ENCODE measurements at regions not wholly inside any gene's neighbourhood (a gene's known extent, or its start where the extent isn't known, plus 50 kb on each side); places are given as distances from the start of the nearest gene placed in this dataset.

- DNase-seq = no peak
These were observed 222.9 kb upstream of the RIOK2 start for GRCh38 chr5:97405941-97406340.

GRCh38 chr5:97406946-97407676, 224.1 kb upstream of the RIOK2 start:
- no peak for DNase-seq

GRCh38 chr5:97408331-97408730, 225.3 kb upstream of the RIOK2 start:
- no peak for DNase-seq

GRCh38 chr5:97412959-97413358, 229.9 kb upstream of the RIOK2 start:
- DNase-seq = no peak

- no peak for DNase-seq
These were observed 234.9 kb upstream of the RIOK2 start for GRCh38 chr5:97417986-97418385.

- no peak for DNase-seq
These were observed 235.4 kb upstream of the RIOK2 start for GRCh38 chr5:97418462-97418861.

DNA sequence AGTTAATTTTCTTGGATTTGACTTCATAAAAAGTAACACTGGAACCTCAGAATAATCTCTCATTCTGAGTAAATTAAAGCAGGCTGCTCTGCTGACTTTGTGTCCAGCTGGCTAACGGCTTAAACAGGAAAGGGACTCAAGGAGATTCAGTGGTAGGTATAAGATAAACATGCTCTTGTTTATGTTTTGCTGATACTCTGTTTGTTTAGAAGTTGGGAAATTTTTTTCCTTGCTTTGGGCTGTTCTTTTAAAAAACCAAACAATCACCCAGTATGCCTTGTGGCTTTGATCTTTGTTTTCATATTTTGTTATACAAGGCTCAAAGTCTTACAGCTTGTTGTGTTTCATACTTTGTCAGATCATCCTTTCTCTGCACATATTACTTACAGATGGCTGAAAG, 237.6 kb upstream of the RIOK2 start:
- no peak for DNase-seq

GRCh38 chr5:97422678-97423077, 239.6 kb upstream of the RIOK2 start:
- DNase-seq = no peak

GRCh38 chr5:97425511-97425910, 242.5 kb upstream of the RIOK2 start:
- DNase-seq = peak; percentile 3

DNA sequence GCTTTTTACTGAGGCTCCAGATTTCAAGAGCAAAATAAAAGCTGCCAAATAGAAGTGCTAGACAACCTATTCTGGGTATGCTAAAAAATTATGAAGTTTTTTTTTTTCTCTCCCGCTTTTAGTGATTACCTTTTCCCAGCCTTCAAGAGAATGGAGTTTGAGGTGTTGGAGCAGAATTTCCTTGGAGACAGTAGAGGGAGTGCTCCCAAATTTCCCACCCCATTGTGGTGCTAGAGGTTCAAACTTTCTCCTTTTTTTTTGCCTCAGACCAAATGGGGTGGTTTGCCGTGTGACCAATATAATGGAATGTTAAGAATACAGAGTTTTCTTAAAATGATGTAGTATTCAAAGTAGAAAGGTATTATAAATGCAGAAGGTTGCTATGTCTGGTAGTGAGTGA, 244.2 kb upstream of the RIOK2 start:
- DNase-seq = no peak

- no peak for DNase-seq
These were observed 251.0 kb upstream of the RIOK2 start for GRCh38 chr5:97434021-97434420.

GRCh38 chr5:97436405-97436804, 253.4 kb upstream of the RIOK2 start:
- no peak for DNase-seq

DNA sequence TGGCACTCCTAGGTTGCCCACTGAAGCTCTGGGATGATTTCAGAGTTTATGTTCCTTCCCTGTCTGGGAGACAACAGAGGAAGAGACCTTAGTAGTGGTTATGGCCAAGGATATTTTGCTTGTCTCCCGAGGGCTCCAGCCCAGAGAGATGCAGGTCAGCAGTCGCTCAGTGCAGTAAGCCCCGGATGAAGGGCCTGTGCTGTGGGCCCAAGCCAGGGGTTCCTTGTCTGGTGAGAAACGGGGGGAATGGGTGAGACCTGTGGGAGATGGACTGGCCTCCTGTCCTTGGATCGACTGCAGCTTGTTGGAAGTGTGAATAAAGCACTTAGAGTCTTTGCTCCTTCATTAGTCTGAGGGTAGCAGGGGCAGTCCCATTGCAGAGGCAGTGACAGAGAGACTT, 260.7 kb upstream of the RIOK2 start:
- no peak for DNase-seq

DNA sequence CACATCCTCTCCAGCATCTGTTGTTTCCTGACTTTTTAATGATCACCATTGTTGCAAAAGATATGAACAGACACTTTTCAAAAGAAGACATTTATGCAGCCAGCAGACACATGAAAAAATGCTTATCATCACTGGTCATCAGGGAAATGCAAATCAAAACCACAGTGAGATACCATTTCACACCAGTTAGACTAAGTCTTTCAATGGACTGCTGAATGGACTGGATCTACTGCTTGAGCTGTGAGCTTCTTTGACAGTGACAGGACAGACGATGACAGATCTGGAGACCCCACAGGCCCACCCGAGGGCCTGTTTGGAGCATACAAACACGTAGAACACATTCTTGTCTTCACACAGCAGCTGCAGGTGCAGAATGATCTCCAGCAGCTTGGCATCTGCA, 266.1 kb upstream of the RIOK2 start:
- no peak for DNase-seq

- DNase-seq = no peak
These were observed 269.6 kb upstream of the RIOK2 start for GRCh38 chr5:97452646-97453045.

- no peak for DNase-seq
These were observed 270.2 kb upstream of the RIOK2 start for GRCh38 chr5:97453263-97453662.

DNA sequence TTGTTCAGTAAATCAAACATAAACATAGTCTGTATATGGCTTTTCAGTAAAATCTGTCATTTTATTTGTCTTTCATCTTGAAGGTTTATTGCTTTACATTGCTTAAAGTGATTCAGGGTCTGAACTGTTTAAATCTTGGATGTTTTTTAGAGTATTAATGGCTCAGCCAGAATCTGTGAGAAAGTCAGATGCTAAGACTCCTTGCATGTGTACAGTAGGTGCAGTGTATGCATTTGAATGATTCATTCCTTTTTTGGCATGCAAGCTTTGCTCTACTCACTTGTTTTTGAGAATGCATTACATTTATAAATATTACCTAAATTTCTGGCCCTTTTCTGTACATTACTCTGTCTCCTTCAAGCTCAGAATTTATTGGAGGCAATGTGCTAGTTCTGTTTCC, 271.0 kb upstream of the RIOK2 start:
- no peak for DNase-seq

DNA sequence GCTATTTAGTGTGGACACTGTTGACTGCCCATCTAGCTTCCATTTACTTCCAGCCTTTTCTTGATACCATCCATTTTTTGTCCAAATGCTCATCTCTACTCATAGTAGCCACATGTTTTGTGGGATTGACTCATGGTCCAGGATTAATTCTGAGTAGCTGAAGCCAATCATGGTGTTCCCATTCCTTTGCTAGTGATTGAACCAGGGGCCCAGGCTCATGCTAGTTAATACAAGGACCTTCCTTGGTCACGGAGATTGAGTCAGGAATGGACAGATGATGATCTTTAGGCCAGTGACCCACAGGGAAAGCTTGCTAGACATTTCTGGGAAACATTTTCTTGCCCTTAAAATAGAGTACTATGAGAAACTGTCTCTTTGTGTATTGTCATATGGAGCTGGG, 272.9 kb upstream of the RIOK2 start:
- DNase-seq = no peak

- no peak for DNase-seq
These were observed 275.8 kb upstream of the RIOK2 start for GRCh38 chr5:97458851-97459250.

- no peak for DNase-seq
These were observed 288.9 kb upstream of the RIOK2 start for GRCh38 chr5:97471951-97472350.

DNA sequence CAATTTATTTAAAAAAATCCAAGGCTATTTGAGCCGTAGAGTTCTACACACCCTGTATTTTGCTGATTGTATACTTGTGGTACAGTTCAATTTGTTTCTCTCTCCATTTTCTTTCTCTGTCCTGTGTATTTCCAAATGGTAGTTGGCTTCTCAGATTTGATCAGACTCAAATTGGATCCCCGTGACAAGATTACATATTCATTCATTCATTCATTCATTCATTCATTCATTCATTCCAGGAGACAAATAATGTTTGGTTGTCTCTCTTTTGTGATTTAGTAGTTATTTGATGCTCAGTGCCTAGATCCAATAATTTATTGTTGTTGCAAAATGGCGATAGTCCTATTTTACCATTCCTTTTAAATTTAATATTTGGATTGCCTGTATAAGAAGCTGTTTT, 292.8 kb upstream of the RIOK2 start:
- no peak for DNase-seq

DNA sequence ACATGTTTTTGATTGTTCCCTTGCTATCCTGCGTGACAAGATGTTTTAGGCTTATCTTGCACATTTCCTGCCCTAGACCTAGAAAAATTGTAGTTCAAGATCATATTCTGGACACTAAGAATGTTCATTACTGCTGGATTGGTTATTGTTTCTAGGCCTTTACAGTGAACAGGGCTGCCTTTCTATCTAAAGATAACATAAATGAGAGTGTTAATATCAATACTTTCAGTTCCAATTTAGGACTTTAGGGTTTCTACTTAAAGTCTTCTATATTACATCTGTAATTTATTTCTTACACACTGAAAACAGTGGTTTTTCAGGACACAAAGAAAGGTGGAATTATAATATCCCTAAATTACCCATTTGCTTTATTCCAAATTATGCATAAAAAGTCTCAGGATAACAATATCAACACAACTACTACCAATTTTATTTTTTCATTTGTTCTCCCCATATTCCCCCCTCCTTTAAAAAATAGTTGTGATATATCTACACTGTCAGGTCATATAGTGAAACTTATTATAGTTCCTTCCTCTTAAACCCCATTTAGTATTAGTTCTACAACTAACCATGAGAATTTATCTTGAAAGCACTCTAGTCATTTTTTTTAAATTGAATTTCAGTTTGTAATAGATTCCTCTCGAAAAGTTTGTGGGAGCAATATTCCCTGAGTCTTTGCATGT, 293.9 kb upstream of the RIOK2 start:
- DNase-seq = no peak

DNA sequence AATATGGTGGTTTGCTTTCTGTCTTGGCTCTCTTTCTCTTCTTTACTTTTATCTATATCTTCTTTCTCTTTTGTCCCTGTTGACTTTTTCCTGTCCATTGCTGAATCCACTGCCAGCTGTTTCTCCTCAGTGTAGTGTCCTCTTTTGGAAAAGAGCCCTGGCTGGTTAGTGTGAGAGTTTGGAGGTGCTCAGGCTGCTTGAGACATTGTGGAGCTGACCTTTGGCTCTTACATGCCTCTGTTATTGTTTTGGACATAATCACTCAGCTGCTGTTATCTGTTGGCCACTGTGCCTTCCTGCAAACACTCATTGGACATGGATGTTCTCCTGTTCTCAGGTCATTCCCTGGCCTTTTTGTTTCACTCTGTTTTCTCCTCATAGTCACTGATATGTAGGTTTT, 295.4 kb upstream of the RIOK2 start:
- no peak for DNase-seq

- no peak for DNase-seq
These were observed 297.3 kb upstream of the RIOK2 start for GRCh38 chr5:97480313-97480712.

DNA sequence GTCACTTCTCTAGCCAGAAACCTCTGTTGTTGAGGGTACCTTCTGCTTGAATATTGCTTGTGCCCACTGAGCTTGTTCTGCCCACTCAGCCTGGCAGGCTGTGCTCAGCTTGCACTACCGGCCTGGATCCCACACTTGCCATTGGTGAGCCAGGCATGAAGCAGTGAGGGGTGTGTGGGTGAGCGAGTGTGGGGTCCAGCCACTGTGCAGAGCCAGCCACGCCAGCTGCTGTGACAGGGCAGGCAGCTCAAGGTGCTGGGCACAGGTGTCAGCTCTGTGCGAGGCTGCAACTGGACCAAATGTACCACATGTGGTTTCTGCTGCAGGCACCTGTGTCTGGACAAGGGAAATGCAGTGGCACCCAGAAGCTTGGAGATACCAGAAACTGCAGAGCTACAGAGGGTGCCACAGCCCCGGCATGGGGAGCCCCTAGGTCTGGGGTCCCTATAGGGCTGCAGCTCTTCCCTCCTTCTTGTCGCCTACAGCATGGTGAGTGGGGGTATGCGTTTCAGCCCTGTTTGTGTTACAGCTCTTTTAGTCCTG, 305.1 kb upstream of the RIOK2 start:
- no peak for DNase-seq
